ENCODE measurements at regions not wholly inside any gene's neighbourhood (a gene's known extent, or its start where the extent isn't known, plus 50 kb on each side); places are given as distances from the start of the nearest gene placed in this dataset.
"Not testable (repeated sequence)": the region's sequence is repeated elsewhere in the genome, so short reads cannot be mapped to it uniquely, and the experiment has no call there.

DNA sequence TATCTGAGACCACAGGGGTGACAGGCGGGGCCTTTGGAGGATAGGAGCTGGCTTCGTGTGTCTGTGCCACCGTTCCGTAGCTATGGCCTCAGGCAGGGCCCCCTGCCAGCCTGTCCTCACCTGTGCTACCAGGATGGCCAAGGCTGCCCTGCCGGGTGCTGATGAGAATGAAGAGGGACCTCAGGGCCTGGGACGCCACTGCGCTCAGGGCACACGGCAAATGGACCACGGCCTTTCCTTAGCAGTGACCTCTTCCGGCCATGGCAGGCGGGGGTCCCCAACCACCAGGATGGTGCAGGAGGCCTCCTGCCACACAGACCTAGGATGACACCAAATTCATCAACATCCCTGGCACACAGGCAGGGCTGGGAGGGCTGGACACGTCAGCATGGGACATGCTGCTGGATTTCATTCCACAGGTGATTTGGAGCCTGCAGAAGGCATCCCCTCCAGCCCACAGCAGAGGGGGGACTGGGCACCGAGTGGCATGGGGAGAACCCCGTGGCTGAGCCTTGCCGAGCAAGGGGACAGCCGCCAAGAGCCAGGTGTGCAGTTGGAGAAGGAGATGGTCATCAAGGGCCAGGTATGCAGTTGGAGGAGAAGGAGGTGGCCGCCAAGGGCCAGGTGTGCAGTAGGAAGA lies 1321.0 kb downstream of the BRD1 start:
- DNase-seq (ENCODE audit: low read depth), result no peak

DNA sequence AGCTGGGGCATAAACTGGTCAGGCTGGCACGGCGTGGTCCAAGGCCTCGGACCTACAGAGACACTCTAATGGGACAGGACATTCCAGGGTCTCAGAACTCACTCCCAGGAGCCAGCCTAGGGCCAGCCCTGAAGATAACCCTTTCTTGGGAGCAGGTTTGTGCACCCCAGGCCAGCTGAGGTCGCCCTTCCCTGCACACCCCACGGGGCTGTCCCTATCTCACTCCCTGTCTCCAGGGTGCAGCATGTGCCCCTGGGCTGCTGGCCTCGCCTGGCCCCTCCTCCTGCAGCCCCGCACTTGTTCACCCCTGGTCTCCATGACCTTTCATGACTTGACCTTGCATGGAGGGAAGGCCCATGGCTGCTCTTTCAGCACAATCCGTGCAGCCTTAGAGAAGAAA lies 1321.8 kb downstream of the BRD1 start:
- DNase-seq (ENCODE audit: low read depth), result no peak

DNA sequence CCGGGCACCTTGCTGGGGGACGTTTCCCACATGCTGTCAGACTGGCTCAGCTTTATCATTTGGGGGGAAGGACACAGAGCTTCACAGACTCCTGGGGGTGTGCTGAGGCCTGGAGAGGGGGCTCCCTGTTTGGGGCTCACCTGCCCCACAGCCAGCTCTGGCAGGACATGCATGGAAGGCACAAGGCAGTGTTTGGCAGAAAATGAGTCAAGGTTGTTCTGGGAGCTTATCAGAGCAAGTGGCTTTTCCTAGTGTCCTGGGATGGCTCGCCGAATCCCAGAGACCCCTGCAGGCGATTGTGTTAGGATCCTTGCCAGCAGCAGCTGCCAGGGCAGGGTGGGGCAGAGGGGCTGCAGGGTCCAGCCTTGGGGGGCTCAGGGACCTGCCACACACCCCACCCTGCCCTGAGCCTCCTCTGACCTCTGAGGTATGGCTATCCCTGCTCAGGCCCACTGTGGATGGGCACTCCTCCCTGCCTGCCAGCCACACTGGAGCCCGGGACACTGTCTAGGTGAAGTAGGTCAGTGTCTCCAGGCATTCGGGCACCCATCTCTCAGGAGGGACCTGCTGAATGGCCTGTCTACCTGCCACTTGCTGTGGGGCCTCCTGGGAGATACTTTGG lies 1323.0 kb downstream of the BRD1 start:
- no peak for DNase-seq (ENCODE audit: low read depth)

DNA sequence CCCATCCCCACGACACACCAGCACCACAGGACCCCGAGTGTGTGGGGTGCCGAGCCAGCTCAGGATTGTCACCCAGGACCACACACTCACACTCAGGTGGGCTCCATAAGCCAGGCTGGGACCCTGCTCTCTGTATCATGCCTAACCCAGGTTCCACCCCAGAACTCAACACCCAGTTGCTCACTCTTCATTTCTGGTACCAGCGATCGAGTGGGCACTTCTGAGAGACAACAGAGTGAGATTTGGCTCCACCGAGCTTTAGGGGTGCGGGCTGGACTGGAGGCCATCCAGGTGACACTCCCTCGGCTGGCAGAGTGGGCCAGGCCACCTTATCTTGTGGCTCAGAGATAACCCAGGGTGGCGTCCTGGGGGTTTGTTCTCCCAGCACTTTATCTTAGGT lies 1323.8 kb downstream of the BRD1 start:
- DNase-seq (ENCODE audit: low read depth), result no peak

DNA sequence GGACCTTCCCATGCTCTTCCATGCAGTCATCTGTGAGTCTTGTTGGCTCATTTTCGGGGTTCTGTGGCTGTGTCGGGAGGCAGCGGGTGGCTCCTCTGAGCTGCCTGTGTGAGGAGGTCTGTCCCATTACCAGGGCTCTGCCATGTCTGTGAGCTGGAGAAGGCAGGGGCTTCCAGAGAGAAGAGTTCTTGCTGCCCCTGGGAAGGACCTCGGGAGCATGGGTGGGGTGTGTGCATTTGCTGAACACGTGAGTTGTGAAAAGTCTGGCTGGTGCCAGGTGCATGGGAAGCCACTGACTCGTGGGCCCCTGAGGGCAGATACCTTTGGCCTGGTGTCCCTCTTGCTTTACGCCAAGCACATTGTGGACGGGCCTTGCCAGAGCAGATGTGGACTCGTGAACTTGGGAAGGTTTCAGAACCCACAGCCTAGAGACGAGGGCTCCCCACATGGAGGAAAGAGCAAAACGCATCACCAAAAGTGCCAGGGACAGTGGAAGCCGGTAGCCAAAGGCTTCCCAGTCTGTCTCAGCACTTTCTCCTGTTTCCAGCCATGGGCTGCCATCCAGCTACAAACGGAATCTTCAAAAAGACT lies 1324.5 kb downstream of the BRD1 start:
- DNase-seq (ENCODE audit: low read depth), result no peak

DNA sequence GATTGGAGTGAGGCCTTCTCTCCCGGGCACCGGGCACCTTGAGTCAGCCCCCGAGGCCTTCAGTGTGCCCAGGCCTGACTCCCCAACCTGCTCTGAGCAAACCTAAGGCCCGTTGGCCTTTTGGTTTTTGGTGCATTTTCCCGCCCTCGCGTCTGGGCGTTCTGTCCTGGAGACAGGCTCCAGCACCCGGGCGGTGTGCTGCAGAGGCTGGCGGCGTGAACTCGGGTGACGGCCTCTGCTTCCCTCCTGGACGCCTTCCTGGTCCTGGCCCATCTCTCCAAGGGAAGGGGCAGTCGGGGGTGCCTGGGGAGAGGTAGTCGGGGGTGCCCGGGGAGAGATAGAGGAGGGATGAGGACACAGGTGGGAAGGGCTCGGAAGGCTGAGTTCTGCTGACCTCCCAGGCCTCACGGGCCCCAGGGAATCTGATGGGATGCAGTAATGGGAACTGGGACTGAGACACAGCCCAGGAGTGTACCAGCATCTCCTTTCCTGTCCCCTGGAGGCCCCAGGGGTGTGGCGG lies 1326.4 kb downstream of the BRD1 start:
- DNase-seq (ENCODE audit: low read depth), result no peak

DNA sequence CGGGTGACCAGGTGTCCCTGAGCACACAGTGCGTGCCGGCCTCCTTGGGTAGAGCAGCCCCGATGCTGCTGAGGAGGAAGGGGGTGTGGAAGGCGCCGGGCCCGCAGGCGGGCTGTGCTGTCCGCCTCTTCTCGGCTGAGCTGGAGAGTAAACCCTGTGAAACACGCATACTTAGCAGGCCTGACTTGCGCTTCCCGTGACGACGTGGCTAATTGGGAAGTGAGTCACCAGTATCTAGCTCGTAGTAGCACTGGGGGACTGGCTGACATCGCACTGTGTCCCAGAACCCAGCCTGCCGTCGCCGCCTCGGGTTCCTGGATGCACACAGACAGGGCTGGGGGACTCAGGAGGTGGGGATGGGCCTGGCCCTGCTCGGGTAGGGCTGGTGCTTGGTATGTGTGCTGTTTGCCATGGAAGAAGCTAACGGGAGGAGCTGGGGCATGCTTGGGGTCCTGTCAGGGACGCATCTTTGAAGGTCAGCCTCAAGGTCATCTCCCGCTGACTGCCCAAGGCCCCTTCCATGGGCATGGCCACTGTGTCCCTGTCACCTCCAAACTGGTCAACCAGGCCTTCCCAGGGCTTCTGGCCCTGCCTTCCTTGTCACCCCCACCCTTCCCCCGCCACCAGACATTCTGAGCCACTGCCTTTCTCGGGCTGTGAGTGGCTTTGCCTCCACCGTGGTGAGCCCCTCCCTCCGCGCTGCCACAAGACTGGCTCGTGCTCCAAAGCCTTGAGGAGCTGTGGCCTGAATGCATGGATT lies 1327.0 kb downstream of the BRD1 start:
- no peak for DNase-seq (ENCODE audit: low read depth)

DNA sequence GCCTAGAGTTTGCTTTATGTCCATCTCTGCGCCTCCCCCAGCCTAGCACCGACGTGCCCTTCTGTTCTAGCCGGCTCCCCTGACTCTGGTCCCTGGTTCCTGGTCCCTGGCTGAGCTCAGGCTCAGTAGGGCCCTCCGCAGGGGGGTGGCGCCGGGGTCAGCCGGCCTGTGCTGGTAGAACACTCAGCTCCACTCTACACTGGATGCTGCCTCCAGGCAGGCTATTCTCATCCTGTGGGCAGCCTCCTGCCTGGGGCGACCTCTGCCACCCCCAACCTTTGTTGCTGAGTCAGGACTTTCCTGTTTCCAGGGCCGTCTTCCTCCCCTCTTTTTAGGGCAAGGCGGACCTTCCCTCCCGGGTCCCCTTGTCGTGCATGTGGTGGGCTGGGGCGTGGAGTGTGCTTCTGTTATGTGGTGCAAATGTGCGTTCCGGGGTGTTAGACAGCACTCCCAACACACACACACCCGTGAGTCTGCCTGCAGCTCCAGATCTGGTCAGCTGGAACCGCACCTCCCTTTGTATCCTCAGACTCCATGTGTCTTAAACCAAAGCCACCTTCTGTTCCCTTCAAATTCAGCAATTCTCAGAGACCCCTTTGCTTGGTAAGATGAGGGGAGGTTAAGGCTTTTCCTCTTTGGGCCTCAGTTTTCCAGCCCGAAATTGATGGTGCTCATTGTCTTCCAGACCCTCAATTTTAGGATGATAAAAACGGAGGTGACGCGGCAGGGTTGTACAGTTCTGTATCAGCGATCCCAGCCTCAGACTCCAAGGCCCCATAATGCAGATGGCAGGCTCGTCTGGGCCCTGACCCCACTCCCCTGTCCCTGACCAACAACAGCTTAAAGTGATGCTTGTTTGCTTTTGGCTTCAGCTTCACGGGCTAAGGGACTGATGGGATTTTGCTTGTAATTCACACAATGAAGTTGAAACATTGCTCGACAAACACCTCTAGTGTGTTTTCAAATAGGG lies 1327.9 kb downstream of the BRD1 start:
- DNase-seq (ENCODE audit: low read depth), result no peak

DNA sequence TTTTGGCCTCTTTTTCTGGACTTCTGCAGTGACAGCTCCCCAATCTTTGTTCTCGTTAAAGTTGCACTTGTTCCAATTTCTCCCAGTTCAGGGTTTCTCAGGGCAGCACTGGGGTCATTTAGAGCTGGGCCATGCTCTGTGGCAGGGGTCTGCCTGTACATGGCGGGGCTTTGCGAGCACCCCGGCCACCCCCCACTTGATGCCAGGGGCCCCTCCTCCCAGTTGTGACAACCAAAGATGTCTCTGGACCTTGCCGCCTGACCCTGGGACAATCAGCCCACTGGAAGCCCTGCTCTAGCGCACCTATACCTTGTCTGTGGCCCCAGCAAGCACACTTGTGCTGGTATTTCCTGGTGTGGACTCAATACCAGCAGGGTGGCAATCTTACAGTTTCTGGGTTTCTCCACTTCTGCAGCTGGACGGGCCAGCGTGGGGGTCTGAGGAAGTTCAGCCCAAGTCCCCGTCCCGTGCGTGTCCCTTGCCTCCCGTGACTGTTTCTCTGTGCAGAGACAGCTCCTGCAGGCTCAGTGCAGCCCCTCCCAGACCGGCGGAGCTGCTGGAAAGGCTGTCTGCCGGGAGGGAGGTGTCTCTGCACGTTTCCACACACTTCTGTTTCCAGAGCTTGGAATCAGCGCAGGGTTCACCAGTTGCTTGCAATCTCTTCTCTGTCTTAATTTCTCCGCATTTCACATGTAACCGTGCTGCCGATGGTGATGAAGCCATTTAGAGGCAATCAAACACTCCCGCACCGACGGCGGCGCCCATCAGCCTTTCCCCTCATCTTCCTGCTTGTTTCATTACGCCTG lies 1328.9 kb downstream of the BRD1 start:
- no peak for DNase-seq (ENCODE audit: low read depth)

DNA sequence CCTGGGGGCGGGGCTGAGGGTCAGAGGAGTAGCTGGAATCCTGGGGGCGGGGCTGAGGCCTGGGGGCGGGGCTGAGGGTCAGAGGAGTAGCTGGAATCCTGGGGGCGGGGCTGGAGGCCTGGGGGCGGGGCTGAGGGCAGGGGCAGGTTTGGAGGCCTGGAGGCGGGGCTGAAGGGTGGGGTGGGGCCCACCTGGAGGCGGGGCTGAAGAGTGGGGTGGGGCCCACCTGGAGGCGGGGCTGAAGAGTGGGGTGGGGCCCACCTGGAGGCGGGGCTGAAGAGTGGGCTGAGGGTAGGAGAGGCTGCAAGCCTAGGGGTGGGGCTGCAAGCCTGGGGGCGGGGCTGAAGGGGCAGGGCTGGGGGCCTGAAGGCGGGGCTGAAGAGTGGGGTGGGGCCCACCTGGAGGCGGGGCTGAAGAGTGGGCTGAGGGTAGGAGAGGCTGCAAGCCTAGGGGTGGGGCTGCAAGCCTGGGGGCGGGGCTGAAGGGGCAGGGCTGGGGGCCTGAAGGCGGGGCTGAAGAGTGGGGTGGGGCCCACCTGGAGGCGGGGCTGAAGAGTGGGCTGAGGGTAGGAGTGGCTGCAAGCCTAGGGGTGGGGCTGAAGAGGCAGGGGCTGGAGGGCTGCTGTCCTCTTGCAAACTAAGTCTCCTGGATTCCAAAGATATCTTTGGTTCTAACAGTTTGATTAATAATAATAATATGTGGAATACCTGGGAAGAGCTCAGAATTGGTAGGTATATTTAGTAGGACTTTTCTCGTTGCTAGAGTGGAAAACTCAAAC lies 1329.7 kb downstream of the BRD1 start:
- DNase-seq (ENCODE audit: low read depth), result not testable (repeated sequence)

DNA sequence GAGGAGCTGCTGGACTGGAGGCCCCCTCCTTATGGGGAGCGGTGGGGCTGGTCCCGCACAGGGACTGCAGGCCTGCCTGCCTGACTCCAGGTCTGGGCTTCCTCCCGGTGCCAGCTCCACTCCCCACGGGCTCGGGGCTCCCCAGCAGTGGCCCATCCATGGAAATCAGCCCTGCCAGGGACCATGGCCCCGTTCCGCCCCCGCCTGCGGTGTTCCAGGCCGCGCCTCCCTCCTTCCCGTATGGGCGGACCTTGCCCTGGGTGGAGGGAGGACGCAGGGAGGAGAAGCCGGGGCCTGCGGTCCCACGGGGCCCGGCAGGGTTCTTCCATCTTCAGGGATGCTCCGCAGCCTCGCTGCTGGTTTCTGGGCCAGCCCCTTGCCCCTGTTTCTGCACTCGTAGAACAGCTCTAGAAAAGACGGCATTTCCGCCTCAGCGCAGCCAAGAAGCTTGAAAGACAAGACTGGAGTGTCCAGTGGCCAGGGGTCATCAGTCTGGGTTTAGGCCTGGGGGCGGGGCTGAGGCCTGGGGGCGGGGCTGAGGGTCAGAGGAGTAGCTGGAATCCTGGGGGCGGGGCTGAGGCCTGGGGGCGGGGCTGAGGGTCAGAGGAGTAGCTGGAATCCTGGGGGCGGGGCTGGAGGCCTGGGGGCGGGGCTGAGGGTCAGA lies 1330.6 kb downstream of the BRD1 start:
- no peak for DNase-seq (ENCODE audit: low read depth)

DNA sequence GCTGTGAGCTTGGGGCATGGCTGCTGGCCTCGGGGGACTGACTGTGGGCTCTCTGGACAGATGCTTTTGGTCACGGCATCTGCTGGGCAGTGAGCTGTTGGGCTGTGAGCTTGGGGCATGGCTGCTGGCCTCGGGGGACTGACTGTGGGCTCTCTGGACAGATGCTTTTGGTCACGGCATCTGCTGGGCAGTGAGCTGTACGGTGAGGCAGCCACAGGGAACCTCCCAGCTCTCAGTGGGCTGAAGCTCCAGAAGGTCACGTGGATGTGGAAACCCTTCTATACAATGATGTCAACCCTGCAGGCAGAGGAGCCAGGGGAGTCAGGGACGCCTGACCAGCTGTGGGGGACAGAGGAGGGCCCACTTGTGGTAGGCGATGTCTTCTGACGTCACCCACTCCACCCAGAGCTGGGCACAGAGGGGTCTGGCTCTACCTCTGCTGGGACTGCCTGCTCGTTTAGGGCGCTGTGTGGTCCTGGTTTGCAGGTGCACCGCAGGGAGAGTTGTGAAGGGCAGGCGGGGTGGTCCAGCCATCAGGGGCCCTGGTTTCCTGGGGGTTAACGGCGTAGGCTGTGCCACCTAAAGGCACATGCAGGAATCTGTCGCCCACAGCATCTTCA lies 1331.3 kb downstream of the BRD1 start:
- DNase-seq (ENCODE audit: low read depth), result no peak

DNA sequence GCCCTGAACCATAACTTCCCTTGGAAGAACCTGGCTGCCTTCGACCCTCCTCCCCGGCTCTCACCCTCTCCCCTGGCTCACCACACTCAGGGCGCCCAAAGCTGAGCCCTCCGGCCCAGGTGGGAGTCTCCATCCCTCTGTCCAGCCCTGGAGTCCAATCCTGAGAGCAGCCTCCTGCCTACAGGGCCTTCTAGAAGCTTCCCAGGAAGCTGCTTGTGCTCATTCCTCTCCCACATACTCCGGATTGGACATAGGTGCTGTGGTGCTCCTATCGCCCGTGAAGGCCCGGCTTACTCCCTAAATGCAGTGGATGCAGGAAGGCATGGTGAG lies 1332.0 kb downstream of the BRD1 start:
- no peak for DNase-seq (ENCODE audit: low read depth)

DNA sequence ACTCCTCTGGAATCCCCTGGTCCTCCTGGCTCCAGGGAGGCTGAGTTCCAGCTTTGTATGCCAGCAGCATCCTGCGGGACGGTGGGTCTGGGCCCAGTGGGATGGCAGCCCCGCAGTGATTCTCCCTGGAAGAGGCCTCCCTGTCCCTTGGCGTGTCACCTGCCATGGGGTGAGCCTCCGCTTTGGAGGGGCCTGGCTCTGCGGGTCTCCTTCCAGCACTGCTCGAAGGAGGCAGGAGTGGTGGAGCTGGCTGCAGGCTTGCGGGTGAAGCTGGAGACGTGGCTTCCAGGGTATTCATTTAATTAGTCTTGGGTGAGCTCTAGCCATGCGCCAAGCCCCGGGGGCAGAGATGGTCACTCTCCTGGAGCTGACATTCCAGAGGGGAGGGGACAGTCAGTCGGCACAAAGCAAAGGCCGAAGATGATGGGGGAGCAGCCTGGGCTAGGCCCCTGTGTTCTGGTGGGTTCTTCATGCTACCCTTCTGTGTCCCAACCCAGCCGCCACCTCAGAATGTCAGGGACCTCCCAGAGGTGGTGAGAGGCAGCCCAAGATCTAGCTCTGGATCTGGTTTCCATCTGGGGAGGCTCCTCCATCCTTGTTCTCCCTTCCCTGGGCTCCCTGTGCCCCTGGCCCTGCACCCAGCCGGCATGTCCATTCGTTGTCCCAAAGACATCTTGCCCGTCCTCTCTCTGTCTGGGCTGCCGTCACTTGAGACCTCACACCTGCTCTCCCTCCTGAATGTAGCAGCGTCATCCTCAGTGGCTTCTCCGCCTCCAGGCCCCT lies 1332.5 kb downstream of the BRD1 start:
- DNase-seq (ENCODE audit: low read depth), result no peak

DNA sequence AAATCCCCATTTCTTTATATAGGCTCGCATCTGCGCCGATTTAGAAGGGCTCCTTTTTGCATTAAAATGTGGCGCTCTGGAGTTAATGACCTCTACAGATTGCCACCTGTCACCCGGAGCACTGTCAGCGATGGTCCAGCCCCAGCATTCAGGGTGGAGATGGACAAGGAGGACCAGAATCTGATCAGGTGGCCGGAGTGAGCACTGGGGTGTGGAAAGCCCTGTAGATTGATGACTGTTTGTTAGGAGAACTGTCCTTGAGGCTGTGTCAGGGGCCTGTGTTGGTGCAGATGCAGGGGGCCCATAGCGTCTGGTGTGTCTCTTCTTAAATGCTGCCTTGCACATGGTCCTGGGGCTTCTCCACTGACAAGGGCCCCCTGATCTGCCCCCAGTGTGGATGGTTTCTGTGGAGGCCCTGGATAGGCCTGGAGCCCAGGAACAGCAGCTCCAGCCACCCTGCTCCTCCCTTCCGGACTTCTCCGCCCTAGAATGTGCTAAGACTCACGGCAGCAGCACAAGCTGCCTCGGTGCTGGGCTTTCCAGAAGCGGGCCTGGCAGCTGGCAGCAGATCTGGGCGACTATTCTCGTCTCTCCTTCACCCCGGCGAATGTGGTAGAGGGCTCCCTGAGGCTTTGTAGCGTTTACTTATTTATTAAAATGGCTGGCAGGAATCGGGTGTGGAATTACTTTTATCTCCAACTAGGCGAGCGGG lies 1333.3 kb downstream of the BRD1 start:
- DNase-seq (ENCODE audit: low read depth), result no peak

DNA sequence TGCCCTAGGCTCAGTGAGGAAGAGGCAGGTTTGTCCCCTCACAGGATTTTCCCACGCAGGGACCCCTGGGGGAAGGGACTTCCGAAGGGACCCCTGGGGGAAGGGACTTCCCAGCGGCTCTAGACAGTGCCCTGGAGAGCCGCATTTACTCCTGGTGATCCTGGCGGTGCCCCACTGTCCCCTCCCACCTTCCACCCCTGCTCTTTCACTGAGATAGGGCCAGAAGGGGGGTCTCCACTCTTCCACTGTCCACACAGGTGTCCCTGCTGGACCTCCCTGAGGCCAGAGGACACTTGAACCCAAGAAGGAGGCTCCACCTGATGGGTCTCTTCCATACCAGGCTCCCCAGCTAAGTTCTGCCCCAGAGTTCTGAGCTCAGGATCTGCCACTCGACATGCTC lies 1333.9 kb downstream of the BRD1 start:
- DNase-seq (ENCODE audit: low read depth), result no peak
